AG09309 (cell line): ENCODE measurements at regions not wholly inside any gene's neighbourhood (a gene's known extent, or its start where the extent isn't known, plus 50 kb on each side); places are given as distances from the start of the nearest gene placed in this dataset.

Experiments
- DNase-seq: peaks from one replicate; pipeline ENCODE4 v3.0.0-alpha.2; 2010; ENCODE audit warnings: low read depth
- H3K4me3 ChIP-seq: 2 replicates; pipeline ENCODE4 v1.5.1; 2011; ENCODE audit warnings: mild to moderate bottlenecking, low read depth, low read length, moderate library complexity; ENCODE audit not compliant: control insufficient read depth
- CTCF ChIP-seq: IDR thresholded peaks from 2 replicates; pipeline ENCODE4 v1.5.1; 2011; ENCODE audit warnings: mild to moderate bottlenecking, low read depth, low read length, inconsistent platforms; ENCODE audit not compliant: insufficient read depth, control insufficient read depth; ENCODE audit errors: missing control alignments

DNA sequence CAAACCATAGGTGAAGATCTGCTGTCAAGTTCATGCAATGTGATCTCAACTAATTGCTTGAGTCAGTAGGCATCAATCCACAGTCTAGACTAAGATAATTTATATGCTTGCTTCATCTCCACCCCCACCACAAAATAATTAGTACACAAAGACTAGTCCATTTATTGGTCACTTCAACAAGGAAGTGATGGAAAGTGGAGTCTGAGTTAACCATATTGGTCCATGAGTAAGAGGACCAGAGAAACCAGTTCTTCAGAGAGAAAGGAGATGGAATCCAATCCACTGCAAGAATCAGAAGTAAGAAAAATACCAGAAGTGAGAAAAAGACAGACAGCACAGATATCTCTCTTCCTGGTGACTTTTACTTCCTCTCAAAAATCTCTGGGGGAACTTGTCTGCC lies 366.5 kb downstream of the CHSY3 start:
- H3K4me3 ChIP-seq, result no peak overlapping the region
- DNase-seq, result no peak
- TF ChIP-seq CTCF, result no peak

GRCh38 chr5:130268489-130268888 lies 364.2 kb downstream of the CHSY3 start:
- DNase-seq, result no peak
- TF ChIP-seq CTCF, result no peak
- H3K4me3 ChIP-seq, result no peak overlapping the region

DNA sequence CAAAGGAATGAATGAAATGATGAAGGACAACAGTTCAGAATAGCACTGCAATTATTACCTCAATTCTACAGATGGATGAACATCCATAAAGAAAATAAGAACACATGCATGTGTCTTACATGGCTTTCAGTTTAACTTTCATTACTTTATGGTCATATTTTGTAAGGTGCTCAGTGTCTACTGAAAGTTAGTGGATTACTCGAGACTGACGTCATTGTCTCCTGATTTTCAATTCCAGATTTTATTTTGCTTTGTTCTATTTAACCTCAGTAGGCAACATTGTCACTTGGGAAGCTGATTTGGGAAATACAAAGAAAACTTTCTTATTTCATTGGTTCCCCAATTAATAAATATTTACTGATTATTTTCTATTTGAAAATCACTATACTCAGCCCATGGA lies 363.7 kb downstream of the CHSY3 start:
- DNase-seq, result no peak
- H3K4me3 ChIP-seq, result no peak overlapping the region
- no peak for TF ChIP-seq CTCF

GRCh38 chr5:130260481-130260880 lies 356.2 kb downstream of the CHSY3 start:
- TF ChIP-seq CTCF, result no peak
- H3K4me3 ChIP-seq, result no peak overlapping the region
- no peak for DNase-seq

- TF ChIP-seq CTCF, result no peak
- no peak overlapping the region for H3K4me3 ChIP-seq
- no peak for DNase-seq
Measured at GRCh38 chr5:130251931-130252330, 347.7 kb downstream of the CHSY3 start.

GRCh38 chr5:130243641-130244040 lies 339.4 kb downstream of the CHSY3 start:
- no peak overlapping the region for H3K4me3 ChIP-seq
- no peak for DNase-seq
- no peak for TF ChIP-seq CTCF

GRCh38 chr5:130237721-130238120 lies 333.5 kb downstream of the CHSY3 start:
- no peak for DNase-seq
- TF ChIP-seq CTCF, result no peak
- no peak overlapping the region for H3K4me3 ChIP-seq
